ENCODE measurements at regions not wholly inside any gene's neighbourhood (a gene's known extent, or its start where the extent isn't known, plus 50 kb on each side); places are given as distances from the start of the nearest gene placed in this dataset.

DNA sequence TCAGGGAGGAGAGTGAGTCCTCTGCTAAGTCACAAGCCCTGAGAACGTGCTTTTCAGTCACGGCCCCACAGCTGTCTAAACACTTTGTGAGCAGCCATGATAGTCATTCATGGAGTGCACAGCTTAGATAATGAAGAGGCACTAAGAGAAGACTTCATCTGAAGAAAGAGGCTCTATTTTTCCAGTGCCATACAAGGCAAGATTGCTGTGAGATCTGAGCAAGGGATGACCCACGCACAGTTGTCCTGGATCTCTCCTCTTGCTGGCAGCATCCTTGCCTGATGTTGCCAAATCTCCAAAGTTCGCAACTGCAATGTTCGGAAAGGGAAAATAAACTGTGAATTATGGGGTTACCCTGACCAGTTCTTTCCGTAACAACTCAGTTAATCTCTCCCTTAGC, 418.7 kb downstream of the MEIS1 start:
- Mint-ChIP-seq H3K27ac (ENCODE audit: unreplicated experiment) (no peak overlapping the region), H3K4me3 (ENCODE audit: unreplicated experiment) (no peak overlapping the region), H3K9me3 (ENCODE audit: low read depth) (peaks cover 8% of the 10 kb centered on the region), H3K36me3 (ENCODE audit: low read depth) (peaks cover 1% of the 10 kb centered on the region), H3K4me1 (ENCODE audit: low read depth) (peaks cover 21% of the 10 kb centered on the region), H3K27me3 (ENCODE audit: low read depth) (no peaks in the 10 kb centered on the region)
- TF ChIP-seq, protein P1, sequence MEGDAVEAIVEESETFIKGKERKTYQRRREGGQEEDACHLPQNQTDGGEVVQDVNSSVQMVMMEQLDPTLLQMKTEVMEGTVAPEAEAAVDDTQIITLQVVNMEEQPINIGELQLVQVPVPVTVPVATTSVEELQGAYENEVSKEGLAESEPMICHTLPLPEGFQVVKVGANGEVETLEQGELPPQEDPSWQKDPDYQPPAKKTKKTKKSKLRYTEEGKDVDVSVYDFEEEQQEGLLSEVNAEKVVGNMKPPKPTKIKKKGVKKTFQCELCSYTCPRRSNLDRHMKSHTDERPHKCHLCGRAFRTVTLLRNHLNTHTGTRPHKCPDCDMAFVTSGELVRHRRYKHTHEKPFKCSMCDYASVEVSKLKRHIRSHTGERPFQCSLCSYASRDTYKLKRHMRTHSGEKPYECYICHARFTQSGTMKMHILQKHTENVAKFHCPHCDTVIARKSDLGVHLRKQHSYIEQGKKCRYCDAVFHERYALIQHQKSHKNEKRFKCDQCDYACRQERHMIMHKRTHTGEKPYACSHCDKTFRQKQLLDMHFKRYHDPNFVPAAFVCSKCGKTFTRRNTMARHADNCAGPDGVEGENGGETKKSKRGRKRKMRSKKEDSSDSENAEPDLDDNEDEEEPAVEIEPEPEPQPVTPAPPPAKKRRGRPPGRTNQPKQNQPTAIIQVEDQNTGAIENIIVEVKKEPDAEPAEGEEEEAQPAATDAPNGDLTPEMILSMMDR (IDR thresholded peaks at IDR 0.05): no peak
- DNase-seq (ENCODE audit: low spot score): no peak

DNA sequence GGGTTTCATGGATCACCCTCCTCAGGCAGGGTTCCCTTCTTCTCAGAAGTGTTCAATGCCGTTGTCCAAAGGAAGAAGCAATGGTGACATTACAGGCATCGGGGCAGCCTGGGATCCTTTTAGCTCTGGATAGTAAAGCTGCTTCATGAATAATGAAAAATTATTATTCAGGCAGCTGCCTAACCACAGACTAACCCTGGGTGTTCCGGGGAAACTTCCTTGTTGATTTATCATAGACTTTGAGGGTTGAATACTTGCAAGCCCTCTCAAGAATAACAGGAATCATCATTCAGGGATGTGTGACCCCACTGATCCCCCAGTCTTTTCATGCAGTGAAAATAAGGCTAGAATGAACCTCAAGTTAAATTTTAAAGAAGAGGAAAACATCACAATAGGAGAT, 419.4 kb downstream of the MEIS1 start:
- H3K27me3 Mint-ChIP-seq (ENCODE audit: low read depth): no peaks in the 10 kb centered on the region
- H3K4me3 Mint-ChIP-seq (ENCODE audit: unreplicated experiment): no peak overlapping the region
- H3K4me1 Mint-ChIP-seq (ENCODE audit: low read depth): peaks cover 21% of the 10 kb centered on the region
- H3K36me3 Mint-ChIP-seq (ENCODE audit: low read depth): peaks cover 1% of the 10 kb centered on the region
- TF ChIP-seq, protein P1 (IDR thresholded peaks at IDR 0.05): no peak
- H3K9me3 Mint-ChIP-seq (ENCODE audit: low read depth): peaks cover 8% of the 10 kb centered on the region
- DNase-seq (ENCODE audit: low spot score): no peak
- no peak overlapping the region for H3K27ac Mint-ChIP-seq (ENCODE audit: unreplicated experiment)

DNA sequence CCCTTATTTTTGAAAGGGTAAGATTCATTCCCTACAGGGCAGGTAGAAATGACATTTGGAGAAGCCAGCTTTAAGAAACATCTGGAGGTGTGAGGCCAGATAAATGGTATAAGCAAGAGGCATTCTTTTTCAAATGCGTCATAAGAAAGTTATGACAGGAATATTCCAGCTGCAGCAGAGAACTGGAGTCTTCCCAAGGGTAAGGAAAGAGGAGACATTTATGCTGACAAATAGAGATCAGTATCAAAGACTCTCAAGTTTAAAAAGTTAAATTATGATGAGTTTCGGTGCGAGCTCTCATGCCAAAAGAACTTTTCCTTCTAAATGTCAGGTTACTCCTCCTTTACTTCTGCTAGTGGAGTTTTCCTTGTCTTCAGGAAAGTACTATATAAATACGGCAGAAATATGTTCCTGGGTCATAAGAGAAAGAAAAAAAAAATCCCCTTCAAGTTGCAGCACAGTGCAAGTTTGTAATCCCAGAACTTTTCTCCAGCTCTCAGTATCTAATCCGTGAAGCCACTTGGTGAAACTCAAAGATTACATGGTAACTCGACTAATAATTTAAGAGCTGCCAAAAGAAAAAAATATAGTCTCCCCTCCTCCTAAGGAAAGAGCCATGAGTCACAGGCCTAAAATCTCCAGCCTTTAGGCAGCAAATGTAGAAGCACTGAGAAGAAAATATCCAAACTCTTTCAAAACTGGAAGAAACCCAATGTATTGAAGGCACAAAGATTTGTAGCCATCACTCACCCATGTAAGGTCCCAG, 428.1 kb downstream of the MEIS1 start:
- H3K27me3 Mint-ChIP-seq (ENCODE audit: low read depth): no peaks in the 10 kb centered on the region
- H3K9me3 Mint-ChIP-seq (ENCODE audit: low read depth): no peaks in the 10 kb centered on the region
- peak overlapping the region; percentile 82 for H3K27ac Mint-ChIP-seq (ENCODE audit: unreplicated experiment)
- no peak overlapping the region for H3K4me3 Mint-ChIP-seq (ENCODE audit: unreplicated experiment)
- no peak for DNase-seq (ENCODE audit: low spot score)
- H3K36me3 Mint-ChIP-seq (ENCODE audit: low read depth): no peaks in the 10 kb centered on the region
- TF ChIP-seq, protein P1 (IDR thresholded peaks at IDR 0.05): no peak
- H3K4me1 Mint-ChIP-seq (ENCODE audit: low read depth): peaks cover 28% of the 10 kb centered on the region

DNA sequence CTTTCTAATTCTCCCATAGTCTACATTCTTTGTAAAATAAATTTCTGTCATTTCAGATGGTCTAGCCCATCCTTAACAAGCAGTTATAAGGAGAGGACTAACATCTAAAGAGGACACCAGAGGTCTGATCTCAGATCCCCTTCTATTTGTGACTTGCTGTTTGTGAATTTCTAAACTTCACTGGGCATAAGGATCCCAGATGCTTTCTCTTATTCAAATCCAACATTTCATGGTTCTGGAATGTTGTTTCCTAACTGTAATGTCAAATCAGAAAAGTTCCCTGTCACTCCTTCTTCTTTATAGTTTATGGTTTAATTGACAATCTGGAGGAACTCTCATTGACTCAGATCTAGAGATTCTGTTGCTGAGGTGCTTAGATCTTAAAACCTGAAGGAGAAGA, 430.2 kb downstream of the MEIS1 start:
- peaks cover 32% of the 10 kb centered on the region for H3K4me1 Mint-ChIP-seq (ENCODE audit: low read depth)
- no peaks in the 10 kb centered on the region for H3K36me3 Mint-ChIP-seq (ENCODE audit: low read depth)
- no peak for DNase-seq (ENCODE audit: low spot score)
- H3K27ac Mint-ChIP-seq (ENCODE audit: unreplicated experiment): no peak overlapping the region
- no peaks in the 10 kb centered on the region for H3K9me3 Mint-ChIP-seq (ENCODE audit: low read depth)
- H3K4me3 Mint-ChIP-seq (ENCODE audit: unreplicated experiment): no peak overlapping the region
- TF ChIP-seq, protein P1 (IDR thresholded peaks at IDR 0.05): no peak
- H3K27me3 Mint-ChIP-seq (ENCODE audit: low read depth): no peaks in the 10 kb centered on the region

DNA sequence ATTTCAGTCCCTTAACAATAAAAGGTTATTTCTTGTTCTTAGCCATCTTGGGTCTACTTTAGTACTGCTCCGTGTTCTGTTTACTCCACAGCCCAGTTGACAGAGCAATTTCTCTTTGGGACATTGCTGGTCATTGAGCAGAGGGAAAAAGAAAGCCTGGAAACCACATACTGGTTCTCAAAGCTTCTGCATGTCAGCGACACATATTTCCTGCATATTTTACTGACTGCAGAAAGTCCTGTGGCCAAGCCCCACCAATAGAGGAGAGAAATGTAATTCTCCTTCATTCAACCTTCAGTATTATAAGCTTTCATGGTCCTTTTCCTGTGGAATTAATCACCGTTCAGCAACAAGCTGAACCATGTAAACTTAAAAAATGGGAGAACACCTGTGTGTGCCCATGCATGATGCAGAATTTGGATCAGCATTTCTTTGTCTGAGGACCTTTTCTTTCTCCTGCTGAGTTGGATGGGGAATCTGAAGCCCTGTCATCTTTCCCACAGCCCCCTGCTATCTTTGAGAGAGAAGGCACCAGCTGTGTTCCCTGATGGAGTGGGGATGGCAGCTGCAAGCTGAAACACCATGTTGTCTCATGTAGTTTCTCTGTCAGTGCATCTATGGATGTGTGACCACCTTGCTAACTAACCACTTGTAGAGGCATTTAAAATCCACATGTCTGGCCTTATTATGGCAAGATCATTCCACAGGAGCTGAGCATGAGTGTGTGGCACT, 431.6 kb downstream of the MEIS1 start:
- no peak overlapping the region for H3K4me3 Mint-ChIP-seq (ENCODE audit: unreplicated experiment)
- H3K9me3 Mint-ChIP-seq (ENCODE audit: low read depth): no peaks in the 10 kb centered on the region
- DNase-seq (ENCODE audit: low spot score): no peak
- no peaks in the 10 kb centered on the region for H3K27me3 Mint-ChIP-seq (ENCODE audit: low read depth)
- no peaks in the 10 kb centered on the region for H3K36me3 Mint-ChIP-seq (ENCODE audit: low read depth)
- TF ChIP-seq, protein P1 (IDR thresholded peaks at IDR 0.05): no peak
- no peak overlapping the region for H3K27ac Mint-ChIP-seq (ENCODE audit: unreplicated experiment)
- peaks cover 32% of the 10 kb centered on the region for H3K4me1 Mint-ChIP-seq (ENCODE audit: low read depth)

All from chondrocyte (in vitro differentiated cells).